Cerebellar cortex (tissue), 1 donor: ENCODE measurements at regions not wholly inside any gene's neighbourhood (a gene's known extent, or its start where the extent isn't known, plus 50 kb on each side); places are given as distances from the start of the nearest gene placed in this dataset.
"Not testable (repeated sequence)": the region's sequence is repeated elsewhere in the genome, so short reads cannot be mapped to it uniquely, and the experiment has no call there.

ENCODE experiments used
- DNase-seq: peaks from one replicate; pipeline ENCODE4 v3.0.0-alpha.2; 2015; ENCODE audit warnings: low spot score

DNA sequence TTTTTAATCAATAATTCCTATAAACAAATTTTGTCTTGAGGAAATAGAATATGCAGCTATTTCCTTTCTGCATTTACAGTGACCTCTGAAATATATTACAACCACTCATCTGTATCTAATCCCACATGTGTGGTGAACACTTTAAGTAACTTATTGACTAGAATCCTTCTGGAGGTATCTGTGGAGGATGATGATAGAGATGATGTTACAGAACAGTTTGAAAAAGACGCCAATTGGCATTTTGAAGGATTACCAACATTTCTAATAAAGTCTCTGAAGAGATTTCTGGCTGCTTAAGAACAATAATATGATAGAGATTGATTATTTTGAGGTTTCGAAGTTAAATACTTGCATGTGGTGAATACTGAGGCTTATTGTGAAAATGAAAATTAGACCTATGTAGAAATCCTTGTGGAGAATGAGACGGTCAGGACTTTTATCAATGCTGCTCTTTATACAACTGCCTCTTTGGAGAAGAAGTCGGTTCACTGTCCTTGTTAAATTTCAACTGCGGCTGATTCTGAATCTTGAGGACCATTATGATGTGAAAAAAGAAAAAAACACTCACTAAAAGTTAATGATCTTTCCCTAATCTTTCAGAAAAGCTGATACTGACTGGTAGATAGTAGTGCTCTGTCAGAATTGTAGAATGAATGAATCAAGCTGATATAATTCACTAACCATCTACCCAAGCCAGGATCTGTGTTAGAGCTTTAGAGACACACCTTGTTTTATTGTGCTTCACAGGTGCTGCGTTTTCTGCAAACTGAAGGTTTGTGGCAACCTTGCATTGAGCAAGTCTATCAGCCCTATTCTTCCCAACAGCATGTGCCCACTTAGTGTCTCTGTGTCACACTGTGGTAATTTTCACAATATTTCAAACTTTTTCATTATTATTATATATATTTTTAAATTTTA is 204.7 kb downstream of the SPRY1 start:
- DNase-seq, result no peak

DNA sequence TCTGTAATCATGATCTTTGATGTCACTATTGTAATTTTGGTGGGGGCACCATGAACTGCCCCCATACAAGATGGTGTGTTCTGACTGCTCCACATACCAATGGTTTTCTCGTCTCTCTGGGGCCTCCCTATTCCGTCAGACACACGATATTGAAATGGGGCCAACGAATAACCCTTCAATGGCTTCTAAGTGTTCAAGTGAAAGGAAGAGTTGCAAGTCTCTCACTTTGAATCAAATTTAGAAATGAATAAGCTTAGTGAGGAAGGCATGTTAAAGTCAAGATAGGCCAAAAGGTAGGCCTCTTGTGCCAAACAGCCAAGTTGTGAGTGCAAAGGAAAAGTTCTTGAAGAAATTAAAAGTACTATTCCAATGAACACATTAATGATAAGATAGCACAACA is 205.4 kb downstream of the SPRY1 start:
- no peak for DNase-seq

DNA sequence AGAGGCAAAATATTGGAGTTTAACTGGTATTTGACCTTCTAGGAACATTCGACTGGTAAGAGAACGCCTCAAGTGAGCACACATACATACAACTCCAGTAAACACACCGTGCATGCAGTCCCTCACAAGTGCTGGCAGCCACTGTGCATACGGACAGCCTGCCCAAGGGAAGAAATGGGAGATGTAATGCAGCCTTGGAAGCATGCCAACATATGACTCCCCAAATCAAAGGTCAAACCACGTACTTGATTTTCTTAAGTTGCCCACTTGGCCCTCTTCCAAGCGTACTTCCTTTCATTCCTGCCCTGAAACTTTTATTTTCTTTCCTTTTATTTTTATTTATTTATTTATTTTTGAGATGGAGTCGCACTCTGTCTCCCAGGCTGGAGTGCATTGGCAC is 206.6 kb downstream of the SPRY1 start:
- no peak for DNase-seq

DNA sequence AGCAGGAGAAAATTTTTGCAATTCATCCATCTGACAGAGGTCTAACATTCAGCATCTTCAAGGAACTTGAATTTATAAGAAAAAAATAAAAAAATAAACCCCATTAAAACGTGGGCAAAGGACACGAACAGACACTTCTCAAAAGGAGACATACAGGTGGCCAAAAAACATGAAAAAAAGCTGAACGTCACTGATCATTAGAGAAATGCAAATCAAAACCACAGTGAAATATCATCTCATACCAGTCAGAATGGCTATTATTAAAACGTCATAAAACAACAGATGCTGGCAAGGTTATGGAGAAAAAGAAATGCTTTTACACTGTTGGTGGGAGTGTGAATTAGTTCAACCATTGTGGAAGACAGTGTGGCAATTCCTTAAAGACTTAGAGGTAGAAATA is 209.2 kb downstream of the SPRY1 start:
- not testable (repeated sequence) for DNase-seq

DNA sequence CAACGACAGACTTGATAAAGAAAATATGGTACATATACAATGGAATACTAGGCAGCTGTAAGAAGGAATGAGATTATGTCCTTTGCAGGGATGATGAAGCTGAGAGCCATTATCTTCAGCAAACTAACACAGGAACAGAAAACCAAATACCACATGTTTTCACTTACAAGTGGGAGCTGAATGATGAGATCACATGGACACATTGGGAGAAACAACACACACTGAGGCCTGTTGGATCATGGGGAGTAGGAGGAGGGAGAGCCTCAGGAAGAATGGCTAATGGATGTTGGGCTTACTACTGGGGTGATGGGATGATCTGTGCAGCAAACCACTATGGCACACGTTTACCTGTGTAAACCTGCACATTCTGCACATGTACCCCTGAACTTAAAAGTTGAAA is 209.7 kb downstream of the SPRY1 start:
- no peak for DNase-seq

DNA sequence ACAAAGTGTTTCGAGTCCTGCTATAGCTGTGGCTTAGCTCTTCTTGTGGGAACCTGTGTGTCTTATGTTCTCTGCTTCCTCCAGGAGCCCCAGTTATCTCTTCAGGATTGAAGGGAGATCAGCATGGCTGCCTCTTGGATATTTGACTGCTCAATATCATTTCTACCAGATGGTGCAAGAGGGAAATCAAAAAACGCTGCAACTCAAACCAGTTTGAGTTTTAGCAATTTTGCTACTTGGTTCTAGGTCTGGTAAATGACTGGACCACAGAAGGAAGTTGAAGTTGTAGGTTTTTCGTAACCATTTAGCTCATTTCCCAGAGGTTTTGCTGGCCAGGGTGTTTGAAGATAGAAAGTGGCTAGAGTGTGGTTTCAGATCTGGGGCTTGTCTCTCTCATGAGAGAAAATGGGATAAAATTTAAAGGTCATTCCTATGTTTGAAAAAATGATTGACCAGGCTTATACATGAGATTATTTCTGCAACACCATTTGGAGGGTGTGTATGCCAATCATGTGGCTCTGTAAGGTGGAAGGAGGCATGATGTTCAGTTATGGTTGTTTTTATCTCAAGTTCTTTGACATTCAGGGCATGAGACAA is 210.4 kb downstream of the SPRY1 start:
- no peak for DNase-seq

DNA sequence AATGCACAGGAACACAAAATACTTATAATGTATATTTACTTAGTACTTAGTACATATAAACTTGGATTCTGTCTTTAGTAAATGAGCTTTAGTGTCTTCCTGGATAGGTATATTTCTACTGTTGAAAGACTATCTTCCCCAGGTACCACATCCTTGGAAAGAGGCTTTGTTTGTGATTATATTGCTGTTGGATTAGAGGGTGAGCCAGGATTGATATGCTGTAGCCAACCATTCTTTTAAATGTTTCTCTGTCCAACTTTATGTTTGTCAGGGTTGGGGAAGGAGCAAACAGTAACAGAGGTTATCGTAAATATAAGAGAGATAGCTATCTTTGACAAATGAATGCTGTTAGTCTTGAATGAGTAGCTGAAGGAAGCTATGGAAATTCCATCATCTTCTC is 213.2 kb downstream of the SPRY1 start:
- no peak for DNase-seq

DNA sequence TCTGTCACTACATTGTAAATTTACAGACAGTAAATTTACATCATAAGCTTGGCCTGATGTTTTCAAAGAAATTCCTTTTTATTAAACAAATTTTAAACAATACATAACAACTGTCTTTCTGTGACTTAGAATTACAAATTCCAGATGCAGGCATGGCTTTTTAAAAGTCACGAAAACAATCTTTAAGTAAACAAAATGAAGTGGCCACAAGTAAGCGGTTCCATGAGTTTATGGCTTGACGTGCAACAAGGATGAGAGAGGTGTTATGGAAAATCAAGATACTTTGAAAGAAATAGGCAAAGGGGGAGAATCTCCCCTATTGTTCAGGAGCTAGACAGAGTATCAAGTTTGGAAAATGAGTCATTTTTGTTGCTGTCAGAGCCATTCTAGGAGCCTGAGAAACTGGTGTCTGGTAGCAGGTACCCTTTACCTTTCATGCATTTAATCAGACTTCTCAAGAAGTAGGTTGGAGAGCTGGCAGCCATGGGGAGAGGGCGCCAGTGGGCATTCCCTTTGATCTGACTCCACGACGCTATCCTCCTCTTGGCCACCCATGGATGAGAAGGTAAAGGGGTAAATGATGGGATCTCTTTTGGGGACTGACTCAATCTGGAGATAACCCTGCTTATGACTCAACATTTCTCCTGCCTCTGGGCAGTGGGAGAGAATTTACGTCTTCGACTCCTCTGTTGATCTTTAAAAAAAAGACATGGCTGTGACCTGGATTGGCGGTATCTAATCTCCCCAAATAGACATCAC is 217.2 kb downstream of the SPRY1 start:
- DNase-seq, result no peak

DNA sequence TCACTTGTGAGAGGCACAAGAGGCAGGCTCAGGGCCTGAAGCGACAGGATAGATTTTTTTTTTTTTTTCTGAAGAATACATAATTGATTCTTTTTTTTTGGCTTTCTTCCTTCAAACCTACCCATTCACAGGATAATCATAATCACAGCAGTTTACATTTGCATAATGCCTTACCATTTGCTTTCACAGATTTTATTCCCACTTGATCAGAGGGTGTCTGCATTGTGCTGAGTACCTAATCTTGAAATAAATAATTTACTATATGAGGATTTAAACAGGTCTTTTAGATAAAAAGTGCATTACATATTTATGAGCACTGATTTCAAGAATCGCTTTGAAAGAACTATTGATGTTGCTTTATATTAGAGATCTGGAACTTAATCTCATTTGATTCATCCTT is 219.3 kb downstream of the SPRY1 start:
- DNase-seq, result no peak

DNA sequence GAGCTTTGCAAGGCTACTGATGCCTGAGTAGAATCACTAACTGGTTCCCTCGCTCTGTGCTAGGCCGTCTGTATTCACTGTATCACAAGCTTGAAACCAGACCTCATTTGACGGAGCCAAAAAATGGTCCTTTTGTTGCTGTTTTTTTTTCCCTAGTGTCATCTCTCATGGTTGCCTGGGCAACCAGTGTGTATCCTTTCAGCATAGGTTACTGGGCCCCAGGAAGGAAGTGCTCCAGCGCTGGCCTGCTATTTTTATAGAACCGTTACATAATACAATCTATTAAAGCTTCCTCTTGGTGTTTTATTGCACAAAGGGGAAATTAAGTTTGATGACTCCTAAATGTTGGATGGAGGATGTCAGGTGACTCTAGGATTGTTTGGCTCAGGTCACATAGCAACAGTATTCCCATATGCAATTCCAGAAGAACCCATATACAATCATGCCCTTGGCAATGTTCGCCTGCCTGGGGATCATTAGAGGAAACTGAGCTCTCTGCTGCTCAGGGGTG is 220.4 kb downstream of the SPRY1 start:
- DNase-seq, result peak; percentile 84

DNA sequence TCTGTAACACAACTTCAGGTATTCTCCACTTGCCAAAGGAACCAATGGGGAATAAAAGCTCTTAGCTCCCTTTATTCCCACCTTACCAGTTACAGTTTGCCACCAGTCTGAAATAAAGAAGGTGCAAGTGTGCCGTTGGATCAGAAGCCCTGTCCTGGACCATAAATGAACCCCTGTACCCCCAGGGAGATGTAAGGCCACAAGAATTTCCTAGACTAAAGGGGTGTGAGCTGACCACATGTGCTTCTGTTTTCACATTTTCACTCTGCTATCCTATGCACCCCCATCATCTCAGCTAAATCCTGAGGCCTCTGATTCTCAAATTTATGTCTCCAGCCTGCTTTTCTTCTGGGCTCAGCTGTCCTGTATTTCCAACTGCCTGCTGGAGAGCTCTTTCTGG is 221.2 kb downstream of the SPRY1 start:
- DNase-seq, result peak; percentile 42

DNA sequence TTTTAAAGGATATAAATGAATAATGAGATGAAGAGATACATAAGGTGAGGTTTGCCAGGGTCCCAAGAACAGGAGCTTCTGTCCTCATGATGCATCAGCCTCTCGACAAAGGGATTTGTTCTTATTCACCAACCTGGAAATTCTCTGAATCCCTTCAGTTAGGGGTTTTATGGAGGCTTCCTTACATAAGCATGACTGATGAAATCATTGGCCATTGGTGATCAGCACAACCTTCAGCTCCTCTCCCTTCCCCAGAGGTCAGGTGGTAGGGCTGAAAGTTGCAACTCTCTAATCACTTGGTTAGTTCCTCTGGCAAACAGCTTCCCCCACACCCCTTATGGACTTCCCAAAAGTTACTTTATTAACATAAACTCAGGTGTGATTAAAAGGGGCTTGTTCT is 222.0 kb downstream of the SPRY1 start:
- DNase-seq, result peak; percentile 57

DNA sequence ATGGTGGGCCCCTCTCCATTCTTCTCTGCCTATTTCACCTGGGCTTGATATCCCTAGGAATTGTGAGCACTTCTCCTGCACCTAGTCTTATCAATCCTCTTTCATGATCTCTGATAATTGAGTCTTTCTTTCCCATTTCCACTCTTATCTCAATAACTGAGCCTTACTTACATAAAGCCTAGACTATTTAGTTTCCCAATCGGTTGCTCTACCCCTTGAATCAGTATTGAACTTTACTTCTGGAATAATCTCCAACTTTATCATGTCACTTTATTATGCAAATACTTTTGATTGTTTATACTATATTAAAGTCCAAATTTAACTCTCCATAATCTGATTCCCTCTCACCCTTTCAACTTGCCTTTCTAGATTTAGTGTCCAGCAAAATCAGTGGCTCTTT is 222.7 kb downstream of the SPRY1 start:
- no peak for DNase-seq

DNA sequence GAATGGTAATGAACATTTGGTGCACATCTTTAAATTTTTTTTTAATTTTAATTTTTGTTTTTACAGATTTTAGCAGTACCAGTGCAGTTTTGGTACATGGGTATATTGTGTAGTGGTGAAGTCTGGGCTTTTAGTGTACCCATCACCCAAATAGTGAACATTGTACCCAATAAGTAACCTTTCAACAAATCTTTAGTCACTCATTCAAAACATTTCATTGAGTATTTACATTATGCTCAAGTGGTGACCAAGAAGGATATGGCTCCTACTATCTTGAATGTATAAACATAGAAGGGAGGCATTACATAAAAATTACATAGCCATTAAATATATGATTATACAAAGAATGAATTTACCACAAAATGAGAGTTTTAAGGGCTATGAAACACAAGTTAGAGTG is 223.3 kb downstream of the SPRY1 start:
- no peak for DNase-seq

DNA sequence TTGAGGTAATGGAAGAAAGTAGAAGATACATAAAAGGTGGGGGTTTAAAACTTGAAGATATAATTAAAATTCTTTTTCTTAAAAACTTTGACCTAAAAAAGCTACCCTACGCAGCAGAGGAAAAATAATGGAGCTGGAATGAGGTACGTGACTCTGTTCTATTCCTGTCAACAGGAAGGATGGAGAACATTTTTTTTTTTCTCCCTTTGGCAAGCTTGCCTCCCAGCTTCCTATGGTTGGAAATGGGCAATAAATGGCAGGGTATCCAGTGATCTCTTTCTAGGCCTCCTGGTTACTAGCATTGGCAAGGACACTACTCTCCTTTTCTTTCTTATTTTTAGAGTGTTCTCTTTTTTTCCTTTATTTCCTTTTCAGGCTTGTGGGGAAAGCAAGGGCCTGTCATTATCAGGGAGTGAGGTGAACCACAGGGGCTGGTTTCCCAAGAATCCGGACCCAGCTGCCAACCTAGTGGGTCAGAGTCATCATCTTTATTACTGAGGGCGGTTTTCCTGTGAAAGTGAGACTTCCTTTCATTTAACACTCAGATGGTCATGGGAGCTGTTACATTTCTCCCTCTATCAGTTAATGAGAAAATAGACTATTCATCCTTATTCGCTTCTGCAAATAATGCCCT is 224.6 kb downstream of the SPRY1 start:
- DNase-seq, result peak; percentile 72

DNA sequence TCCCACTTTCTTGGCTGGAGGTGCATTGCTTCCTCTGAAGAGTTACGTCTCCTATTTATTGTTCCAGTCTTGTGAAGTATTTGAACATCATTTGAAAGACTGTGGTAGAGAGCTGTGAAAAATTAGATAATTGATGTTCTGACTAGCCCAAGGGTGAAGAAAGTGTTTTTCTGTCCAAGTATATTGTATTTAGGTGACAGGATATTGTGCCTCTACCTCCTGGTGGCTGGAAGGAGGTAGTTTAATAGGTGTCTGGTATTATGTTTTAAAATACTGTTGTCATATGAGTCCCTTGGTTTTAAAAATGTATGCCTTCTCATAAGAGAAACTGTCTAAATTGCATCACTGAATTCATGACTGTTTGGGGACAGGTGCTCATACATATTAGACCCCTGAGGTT is 226.0 kb downstream of the SPRY1 start:
- DNase-seq, result peak; percentile 49

DNA sequence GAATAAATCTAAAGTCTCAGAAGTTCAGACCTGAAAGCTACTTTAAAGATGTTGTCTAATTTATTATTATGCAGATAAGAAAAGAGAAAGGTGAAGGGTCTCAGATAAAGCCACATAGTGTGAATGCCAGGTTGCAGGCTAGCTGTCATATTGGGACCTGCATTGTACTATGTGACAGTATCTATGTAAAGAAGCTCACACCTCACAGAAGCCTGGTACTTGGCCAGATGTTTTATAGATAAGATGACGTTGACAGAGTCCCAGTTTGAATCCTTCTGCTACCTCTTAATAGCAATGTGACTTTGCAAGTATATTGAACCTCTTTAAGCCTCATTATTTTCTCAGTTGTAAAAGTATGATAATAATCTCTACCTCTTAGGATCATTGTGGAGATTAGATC is 227.0 kb downstream of the SPRY1 start:
- DNase-seq, result peak; percentile 63

DNA sequence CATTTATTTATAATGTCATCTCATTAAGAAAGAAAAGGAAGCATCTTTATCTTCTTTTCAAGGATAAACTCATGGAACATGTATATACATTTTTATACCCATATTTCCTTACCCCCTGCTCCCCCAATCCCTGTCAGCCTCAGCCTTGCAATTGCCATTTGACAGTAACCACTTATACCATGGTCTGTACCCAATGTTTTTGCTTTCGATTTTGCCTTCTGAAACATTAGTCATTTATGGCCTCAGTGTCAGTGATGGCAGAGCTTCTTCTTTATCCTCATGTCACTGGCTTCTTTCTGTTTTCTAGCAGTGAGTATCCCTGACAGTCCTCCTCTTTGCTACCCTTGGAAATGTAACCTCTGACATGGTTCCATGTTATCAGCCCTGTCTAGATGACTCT is 228.4 kb downstream of the SPRY1 start:
- DNase-seq, result no peak

DNA sequence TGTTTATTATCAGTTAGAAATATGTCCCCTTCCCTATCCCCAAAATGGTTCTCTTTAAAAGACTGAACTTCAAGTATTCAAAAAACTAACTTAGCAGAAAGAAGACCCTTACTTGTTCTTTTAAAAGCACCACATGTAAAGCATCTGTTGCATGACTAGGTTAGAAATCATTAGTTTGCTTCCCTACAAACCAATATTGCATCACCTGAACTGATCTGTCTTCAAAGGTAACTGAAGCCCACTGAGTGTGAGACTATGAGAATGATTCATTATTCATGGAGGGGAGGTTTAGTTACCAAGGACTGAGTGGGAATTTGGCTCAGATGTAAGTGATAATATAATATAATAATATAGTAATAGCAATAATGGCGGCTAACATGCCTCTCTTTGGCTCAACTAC is 231.7 kb downstream of the SPRY1 start:
- no peak for DNase-seq

DNA sequence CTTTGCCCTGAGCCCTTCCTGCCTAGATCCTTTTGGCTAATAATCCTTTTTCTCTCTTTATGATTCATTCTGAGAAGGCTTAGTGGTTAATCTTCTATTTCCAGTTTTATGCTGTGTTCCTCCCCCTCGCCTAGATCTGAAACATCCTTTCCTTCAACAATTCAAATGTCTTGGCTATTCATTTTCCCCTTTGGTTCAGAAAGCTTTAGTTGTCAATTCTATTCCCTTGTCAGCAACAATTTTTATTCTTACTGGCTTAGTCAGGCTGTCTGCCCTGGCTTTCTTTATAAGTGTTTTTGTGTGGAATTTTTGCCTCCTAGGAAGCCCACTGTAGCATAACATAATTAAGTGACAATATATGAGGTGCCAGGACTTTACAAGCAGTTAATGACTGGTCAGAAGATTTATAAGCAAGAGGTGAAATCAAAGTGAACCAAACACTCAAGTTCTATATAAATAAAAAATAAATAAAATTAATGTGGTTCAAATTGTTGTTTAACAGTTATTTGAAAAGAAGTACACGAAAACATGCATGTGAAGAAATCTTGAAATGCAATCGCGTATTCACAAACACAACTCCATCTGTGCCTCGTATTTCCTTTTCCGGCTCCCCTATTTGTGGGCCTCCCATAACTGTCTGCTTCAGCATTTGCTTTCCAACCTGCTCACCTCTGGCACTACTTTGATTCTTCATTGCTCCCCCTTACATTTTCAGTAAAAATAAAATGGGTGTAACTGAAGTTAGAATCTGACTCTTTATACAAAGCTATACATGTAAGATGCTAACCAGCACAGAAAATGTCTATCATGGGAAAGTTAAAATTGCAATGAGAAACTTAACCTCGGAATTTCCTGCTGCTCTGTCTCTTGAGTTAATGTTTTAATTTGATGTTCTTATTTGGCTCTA is 235.4 kb downstream of the SPRY1 start:
- DNase-seq, result peak; percentile 64

DNA sequence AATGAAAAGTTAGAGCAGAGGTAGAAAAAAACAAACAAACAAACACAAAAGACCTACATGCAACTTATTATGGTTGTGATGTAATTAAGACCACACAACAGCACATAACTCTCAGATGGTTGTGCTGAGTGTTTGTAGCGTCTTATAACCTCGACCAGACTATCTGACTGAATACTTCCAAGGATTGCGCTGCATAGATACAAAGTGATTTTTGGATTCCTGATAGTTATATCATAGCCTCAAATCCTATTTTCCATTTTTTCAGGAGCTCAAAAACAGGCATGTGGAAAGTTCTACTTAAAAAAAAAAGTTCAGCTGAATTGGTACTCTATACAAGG is 236.1 kb downstream of the SPRY1 start:
- DNase-seq, result no peak
